Amygdala (tissue), 56 donors: ENCODE measurements at regions not wholly inside any gene's neighbourhood (a gene's known extent, or its start where the extent isn't known, plus 50 kb on each side); places are given as distances from the start of the nearest gene placed in this dataset.

Experiments
- DNase-seq, 56 donors: peaks; one replicate each; lab custom pipeline; 2025; lab: John Stamatoyannopoulos, UW

DNA sequence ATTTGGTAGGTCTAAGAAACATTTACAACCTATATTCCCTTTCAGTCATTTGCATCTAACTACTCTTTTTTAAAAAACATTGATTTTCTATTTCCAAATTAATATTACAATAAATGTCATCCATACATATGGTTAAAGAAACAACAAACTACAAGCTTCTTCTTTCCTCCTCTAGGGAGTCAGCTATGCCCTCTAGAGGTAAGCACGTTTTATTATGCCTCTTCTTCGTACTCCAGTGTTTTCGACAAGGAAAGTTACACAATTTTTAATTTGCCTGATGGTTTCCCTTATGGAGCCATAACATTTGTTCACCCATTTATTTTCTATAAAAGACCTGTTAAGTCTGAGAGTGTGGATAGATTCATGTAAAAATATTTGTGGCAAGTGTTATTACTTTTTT, 183.4 kb upstream of the CDH7 start:
- no peak for DNase-seq

DNA sequence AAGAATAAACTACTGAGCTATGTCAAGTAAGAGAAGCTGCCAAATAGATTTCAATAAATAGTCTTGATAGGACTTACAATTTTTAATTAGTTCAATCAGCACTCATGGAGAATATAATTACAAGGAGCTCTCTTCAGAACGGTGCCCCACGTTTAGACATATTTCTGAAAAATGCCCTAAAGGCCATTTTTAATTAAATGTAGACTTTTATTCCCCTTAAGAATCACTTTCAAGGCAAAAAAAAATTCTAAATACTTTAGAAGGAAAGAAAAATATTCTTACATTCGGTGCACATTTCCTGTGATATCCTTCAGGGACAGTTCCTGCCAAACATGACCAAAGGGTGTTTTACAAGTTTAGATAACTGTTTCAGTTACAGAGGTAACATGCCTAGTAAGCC, 202.5 kb upstream of the CDH7 start:
- no peak for DNase-seq

DNA sequence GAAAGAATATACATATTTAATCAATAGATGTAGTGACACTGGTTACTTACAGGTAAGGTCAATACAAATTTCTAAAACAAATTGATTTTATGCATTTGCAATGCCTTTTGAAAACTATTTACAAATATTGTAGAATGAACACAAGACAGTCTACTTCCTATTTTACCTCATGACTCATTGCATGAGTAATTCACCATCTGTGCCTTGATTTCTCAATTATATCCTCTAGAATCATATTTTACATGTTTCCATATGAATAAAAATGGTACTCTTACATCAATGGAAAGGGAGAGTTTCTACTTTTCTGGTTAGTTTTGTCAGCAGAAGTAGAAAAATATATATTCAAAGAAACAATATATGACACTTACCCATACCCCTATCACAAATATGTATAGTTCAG, 203.8 kb upstream of the CDH7 start:
- no peak for DNase-seq

DNA sequence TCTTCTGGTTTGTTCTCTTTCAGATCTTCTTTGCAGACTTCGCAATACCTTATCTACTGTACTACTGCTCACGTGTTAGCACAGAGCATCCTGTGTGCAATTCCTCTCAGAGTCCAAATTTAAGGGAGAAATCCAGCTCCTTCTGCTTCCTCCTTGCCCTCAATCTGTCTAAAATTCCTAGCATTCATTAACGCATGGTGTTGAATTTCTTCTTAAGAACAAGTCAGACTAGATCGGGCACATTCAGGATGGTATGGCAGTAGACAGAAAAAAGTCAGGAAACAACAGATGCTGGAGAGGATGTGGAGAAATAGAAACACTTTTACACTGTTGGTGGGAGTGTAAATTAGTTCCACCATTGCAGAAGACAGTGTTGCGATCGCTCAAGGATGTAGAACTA, 206.1 kb upstream of the CDH7 start:
- DNase-seq: no peak

DNA sequence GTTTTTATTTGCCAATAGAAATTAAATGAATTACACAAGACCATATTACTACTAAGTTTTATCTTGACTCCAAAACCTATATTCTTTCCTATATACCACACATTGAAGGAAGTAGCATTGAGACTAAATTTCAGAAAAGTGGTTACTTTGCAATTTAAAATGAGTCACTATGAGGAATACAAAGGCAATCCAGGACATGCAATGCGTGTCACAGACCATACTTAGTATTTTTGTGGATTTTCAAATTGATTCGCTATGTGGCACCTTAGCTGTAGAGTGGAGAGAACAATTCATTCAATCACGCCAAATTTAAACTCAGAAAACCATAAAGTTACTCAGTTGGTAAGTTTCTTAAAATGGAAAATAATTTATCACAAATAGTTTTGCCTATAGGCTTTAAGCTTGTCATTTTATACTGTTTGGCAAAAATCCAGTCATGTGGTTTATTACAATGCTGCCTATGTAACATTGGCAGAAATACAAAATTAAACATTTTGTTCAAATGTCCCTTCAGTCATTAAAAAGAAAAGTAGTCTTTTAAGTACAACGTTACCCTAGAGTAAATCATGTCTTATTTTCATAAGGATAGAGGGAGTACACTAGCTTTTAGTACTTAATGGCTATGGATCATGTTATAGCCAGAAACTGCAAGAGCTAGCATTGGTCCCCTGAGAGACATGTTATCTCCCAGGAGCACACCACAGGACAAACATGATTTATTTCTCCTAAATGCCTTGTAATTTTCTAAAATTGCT, 222.8 kb upstream of the CDH7 start:
- no peak for DNase-seq

DNA sequence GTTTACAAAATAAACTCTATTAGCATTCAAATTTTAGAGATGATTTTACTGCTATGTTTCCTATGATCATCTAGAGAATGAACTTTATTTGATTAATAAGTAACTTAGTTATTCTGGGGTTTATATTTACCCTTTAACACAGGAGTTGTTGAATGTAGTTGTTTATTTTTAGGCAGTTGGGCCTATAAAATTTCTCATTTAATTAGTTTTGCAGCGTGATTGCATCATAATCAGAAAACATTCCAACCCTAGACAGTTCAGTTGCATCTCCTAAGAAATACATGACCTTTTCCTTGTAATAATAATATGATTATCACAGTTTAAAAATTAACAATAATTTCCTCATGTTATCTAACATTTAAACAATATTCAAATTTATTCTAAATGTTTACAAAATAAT, 224.7 kb upstream of the CDH7 start:
- no peak for DNase-seq

DNA sequence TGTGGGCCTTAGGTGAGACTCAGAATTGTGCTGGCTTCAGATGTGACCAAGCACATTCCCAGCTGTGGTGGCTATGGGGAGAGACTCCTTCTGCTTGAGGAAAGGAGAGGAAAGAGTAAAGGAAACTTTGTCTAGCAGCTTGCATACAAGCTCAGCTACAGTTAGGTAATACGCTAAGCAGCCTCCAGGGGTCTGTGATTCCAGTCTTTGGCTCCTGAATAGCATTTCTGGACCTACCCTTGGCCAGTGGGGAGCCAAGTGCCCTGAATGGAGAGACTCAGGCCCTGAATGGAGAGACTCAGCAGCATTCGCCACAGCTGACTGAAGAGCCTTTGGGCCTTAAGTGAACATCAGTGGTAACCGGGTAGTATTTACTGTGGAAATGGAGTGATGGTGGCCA, 227.4 kb upstream of the CDH7 start:
- no peak for DNase-seq

DNA sequence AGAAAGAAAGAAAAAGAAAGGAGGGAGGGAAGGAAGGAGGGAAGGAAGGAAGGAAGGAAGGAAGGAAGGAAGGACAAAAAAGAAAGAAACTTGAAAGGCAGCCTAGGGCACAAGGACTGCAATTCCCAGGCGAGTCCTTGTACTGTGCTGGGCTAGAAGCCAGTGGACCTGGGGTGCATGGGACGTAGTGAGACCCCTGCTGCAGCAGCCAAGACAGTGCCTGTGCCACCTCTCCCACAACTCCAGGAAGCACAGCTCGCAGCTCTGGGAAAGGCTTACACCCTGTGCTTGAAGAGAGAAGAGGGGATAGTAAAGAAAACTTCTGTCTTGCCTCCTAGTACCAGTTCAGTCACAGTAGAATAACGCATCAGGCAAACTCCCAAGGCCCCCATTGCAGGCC, 227.9 kb upstream of the CDH7 start:
- DNase-seq: no peak

DNA sequence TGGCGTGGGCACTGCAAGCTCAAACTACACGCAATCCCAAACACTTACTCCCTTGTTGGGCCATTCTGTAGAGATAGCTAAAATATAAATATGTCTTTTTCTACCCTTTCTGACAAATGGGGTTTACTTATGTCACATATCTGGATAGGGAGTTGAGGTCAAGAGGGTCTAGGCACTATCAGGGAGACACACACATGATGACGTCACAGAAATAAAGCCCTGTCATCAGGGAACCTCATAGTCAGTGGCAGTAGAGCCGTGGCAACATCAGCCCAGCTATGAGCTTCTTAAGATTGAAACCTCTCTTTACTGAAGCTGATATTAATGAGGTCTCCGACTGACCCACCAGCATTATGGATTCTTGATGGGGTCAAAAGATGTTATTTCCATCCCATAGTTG, 234.6 kb upstream of the CDH7 start:
- DNase-seq: no peak

DNA sequence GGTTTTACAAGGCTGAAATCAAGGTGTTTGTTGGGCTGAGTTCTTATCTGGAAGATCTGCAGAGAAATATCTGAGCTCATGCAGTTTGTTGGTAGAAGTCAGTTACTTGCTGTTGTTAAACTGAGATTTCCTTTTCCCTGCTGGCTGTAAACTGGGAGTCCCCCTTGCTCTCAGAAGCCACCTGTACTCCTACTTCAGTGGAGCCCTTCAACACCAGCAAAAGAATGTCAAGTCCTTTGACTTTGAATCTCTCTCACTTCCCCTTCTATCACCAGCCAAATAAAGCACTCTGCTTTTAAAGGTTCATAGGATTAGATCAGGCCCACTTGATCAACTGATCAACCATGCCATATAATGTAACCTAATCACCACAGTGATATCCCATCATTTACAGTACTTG, 252.2 kb upstream of the CDH7 start:
- no peak for DNase-seq

DNA sequence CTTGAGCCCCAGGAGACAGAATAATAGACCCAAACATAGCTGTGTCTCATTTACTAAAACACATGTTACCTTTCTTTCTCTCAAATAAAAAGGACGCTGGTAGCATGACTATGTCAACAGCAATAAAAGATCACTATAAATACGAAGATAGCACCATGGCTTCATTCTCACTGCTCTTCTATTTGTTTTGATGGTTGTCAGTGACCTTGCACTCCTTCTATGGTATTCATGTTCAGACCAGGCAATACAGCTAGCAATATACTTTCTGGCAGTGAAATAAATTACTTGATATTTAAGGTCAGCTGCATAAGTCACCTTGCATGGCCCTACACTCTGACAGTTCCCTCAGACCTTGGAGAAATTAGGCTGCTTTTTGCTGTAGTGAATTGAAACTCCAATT, 263.2 kb upstream of the CDH7 start:
- no peak for DNase-seq

DNA sequence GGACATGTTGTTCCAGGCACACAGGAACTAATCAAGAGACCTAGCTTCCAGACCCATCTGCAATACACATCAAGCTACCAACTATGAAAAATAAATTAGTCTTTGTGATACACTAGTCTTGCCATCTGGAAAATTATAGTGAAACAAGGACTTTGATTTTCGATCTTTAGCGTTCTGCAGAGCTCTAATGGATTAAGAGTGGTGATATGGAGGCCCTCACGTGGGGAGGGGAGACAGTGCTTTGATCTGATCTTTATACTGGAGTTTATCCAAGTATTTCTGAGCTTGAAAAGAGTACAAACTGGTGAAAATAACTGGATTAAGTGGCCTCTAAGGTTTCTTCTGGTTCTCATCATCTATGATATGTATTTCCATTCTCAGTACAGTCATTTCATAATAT, 273.4 kb upstream of the CDH7 start:
- DNase-seq: no peak

DNA sequence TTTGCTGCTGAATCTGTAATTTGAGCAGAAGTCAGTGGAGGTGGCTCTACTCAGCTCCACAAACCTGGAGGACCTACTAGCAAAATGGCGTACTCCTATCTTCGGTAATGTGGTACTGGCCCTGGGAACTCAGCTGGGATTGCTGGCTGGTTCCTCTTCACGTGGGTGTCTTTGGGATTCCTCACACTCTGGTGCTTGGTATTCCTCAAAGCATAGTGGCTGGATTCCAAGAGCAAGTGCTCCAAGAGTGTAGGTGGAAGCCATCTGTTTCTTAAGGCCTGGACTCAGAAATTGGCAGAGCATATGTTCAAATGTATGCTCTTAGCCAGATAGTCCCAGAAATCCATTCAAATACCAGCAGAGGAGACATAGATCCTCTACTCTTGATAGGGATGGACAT, 281.9 kb upstream of the CDH7 start:
- peak in 26 of 56 donors; percentile 0 to 52 (median 6) for DNase-seq

DNA sequence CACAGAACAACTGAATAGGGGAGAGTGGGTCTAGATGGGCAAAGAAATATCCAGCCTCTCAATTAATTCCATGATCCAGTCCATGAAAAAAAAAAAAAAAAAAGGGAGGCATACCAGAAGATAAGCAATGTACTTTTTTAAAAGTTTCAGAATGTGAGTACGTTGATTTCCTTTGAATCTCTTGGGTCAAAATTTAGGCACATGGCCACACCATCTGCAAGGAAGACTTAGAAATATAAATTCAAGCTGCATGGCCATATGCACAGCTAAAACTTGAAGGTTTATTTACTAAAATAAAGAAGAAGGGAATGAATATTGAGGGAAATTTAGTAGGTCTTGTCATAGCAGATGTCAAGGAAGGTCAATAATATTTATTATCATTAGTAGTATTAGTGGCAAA, 286.5 kb upstream of the CDH7 start:
- DNase-seq: no peak

DNA sequence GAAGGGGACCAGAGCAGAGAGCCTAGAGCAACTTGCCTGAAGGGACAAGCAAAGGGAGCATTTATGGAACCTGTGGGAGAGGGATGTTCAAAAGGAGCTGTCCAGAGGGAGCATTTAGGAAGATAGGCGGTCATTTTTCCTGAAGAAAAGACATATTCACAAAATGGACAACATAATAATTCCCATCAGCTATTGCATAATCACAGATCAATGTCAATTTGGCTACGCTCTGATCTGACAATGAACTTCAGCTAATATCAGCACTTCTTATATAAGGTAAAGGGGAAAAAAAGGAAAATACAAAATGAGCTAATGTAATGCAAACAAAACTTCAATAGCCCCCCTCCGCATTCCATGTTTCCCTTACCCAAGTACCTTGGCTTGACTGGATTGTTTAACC, 291.1 kb upstream of the CDH7 start:
- DNase-seq: no peak

DNA sequence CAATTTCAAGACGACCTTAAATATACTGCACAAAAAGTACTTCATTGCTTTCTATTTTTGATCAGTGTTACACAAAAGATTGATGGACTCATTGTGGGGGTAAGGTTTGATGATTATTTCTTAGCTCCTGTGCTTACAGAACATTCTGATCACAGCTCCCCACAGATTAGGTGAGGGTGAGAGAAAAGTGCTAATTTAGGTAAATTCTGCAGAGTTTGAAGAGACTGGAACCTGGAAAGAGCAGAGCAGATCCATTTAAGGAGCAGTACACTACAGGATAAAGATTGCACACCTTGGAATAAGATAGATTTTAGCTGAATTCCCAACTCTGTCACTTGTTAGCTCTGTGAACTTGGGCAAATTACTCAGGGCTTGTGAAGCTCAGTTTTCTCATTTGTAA, 291.9 kb upstream of the CDH7 start:
- no peak for DNase-seq

DNA sequence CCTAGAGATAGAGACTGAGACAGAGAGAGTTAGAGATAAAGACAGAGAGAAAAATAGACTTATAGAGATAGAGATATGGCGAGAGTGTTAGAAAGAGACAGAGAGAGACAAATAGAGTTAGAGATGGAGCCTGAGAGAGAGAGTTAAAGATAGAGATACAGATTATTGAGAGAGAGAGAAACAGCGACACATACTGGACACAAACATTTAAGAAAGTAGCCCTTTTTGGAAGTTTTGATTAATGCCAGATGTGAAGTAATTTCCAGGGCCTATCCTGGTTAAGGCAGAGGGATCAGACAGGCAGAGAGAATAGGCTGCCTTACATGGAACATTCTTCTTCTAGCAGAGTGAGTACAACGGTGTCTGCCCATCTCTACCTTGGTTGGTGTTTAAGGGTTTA, 311.6 kb upstream of the CDH7 start:
- DNase-seq: no peak

DNA sequence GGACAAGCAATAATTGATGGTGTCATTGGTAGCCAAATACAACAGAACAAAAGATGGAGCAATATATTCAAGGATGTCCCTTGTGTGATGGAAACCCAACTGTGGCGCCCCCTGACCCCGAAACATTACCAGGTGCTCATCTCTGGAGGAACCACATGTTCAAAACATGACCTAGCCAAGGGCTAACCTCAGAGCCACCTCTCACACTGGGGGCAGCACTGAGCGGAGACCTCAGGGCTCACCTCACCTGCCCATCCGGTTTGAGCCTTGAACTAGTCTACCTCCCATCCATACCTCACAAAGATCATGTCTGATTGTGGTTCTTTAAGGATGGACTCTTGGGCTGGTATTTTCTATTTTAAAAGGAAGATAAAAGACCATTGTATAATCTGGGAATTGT, 314.4 kb upstream of the CDH7 start:
- no peak for DNase-seq

DNA sequence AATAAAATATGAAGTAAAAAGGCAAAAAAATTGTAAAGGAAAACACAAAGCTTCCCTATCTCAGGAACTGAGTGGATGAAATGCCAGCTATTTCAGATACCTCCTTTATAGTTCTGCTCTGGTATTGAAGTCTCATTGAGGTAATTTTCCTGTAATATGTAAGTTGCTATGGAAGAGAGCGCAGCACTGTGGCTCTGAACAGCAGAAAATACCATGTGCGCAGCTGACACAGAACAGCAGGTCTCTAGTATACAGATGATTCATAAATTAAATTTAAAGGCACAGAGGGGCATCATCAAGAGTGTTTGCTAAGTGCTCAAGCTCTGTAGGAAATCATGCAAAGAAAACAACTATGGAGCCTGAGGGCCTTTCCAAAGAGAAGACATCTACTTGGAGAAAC, 315.3 kb upstream of the CDH7 start:
- no peak for DNase-seq

DNA sequence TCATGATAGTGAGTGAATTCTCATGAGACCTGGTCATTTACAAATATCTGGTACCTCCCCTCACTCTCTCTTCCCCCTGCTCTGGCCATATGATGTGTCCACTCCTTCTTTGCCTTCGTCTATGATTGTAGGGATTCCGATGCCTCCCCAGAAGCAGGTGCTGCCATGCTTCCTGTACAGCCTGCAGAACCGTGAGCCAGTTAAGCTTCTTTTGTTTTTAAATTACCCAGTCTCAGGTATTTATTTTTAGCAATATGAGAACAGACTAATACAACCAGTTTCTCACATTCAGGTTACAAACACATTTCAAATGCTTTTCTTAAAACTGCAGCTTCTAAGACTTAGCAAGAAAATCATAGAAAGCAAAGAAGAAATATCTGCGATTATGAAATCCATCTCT, 321.2 kb upstream of the CDH7 start:
- no peak for DNase-seq

DNA sequence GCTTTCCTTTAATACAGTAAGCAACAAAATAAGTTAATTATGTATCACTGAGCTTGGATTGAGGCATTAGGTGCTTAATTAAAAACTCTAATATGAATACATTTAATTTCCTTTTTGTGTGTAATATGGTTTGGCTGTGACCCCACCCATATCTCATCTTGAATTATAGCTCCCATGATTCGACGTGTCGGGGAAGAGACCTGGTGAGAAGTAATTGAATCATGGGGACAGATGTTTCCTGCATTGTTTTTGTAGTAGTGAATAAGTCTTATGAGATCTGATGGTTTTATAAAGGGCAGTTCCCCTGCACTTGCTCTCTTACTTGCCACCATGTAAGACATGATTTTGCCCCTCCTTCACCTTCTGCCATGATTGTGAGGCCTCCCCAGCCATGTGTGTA, 325.4 kb upstream of the CDH7 start:
- DNase-seq: no peak

DNA sequence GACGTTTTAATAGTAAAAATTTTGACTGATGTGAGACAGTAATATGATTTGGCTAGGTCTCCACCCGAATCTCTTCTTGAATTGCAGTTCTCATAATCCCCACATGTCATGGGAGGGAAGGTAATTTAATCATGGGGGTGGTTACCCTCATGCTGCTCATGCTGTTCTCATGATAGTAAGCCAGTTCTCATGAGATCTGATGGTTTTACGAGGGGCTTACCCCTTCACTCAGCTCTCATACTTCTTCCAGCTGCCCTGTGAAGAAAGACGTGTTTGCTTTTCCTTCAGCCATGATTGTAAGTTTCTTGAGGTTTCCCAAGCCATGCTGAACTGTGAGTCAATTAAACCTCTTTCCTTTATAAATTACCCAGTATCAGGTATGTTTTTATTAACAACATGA, 327.0 kb upstream of the CDH7 start:
- no peak for DNase-seq

DNA sequence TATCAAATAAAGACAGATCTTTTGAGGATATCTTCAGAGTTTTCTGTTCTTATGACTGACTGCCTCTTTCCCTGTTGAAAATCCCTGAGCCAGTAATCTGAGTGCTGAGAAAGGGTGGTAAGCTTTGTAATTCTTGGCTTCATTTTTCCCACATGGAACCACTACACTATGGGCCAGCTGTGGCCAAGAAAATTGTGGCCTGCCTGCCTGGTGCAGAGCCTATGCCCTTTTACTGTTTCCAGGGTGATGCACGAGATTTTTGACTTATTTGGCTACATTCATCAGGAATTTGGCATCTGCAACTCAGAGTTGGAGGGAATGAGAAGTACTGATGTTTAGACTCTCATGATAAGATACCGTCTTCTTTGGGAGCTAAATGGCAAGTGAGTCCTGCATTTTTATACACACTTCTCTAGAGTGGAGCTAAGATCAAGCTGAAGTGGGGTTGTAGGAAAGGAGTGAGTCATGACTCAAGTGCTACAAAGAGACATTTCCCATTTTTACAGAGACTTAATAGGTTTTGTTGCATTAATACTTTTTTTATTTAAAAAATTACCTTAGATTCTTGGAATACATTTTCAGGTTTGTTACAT, 328.2 kb upstream of the CDH7 start:
- no peak for DNase-seq
